A673 (cell line): ENCODE measurements at regions not wholly inside any gene's neighbourhood (a gene's known extent, or its start where the extent isn't known, plus 50 kb on each side); places are given as distances from the start of the nearest gene placed in this dataset.

Experiments
- CTCF ChIP-seq: fragments of 300-800, 200-600 bp; sonication (generic); conservative IDR thresholded peaks from 2 replicates; pipeline ENCODE4 v1.5.1; 2017; ENCODE audit warnings: low read depth, mild to moderate bottlenecking, antibody characterized with exemption, low read length, moderate library complexity, mixed read lengths
- EZH2 ChIP-seq: fragments of 200-600 bp; sonication (generic); IDR thresholded peaks from 2 replicates; pipeline ENCODE4 v1.6.1; 2017; ENCODE audit warnings: borderline replicate concordance, low read depth, mild to moderate bottlenecking, mixed read lengths, antibody characterized with exemption, low read length; ENCODE audit not compliant: poor library complexity, severe bottlenecking

DNA sequence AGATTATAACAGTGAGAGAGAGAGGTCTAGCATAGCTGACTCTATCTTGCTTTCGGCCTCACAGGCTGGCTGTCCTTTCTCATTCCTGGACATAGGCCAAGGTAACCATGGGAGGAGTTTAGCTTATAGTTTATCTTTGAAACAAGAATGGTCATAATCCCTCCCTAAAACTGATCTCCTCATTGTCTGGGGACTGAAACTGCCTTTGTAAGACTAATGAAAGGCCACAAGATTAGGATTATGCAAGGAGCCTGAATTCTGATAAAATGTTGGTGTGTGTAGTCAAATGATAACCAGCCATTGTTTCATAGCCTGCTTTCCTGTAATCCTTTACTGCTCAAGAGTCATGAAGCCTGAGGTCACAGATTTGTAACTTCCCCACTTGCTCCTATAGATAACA is 131.9 kb upstream of the LYPLAL1 start:
- TF ChIP-seq EZH2 (no peak), CTCF (no peak)
